ENCODE measurements at regions not wholly inside any gene's neighbourhood (a gene's known extent, or its start where the extent isn't known, plus 50 kb on each side); places are given as distances from the start of the nearest gene placed in this dataset.

GRCh38 chr5:116766470-116766947 is 191.9 kb upstream of the SEMA6A start:
- TF ChIP-seq CTCF (IDR thresholded peaks at IDR 0.05) = no peak
- TF ChIP-seq POLR2A (IDR thresholded peaks at IDR 0.05) = no peak

All from vagina (tissue), 2 donors.